K562 (cell line): ENCODE measurements at regions not wholly inside any gene's neighbourhood (a gene's known extent, or its start where the extent isn't known, plus 50 kb on each side); places are given as distances from the start of the nearest gene placed in this dataset.

Experiments
- ATAC-seq: fragments of 200-7000 bp; cut with Tn5 transposase; 3 replicates; pipeline ENCODE4 v1.9.1; 2020; ENCODE audit warnings: moderate library complexity
- BruUV-seq: library from RNA; stranded (reverse); fragments of 400-500 nt; replicated peaks from 2 replicates; lab custom pipeline; 2021; lab: Mats Ljungman, UMichigan
- CTCF ChIA-PET: fragments of 300-600 bp; formaldehyde crosslinking; extraction: SDS; loops from one replicate; lab custom pipeline; 2021; ENCODE audit warnings: low intra/inter-chr PET ratio; lab: Yijun Ruan, JAX
- POLR2A ChIA-PET: fragments of 300-600, 350-650 bp; sonication (Branson Sonifier 250); formaldehyde crosslinking; extraction: SDS; loops from one replicate; lab custom pipeline; 2021; ENCODE audit warnings: antibody characterized with exemption, inconsistent platforms; lab: Yijun Ruan, JAX
- DNase-seq, 4 experiments: peaks; one replicate each; pipeline versions ENCODE4 v3.0.0 to v3.0.0-alpha.2; 2011 to 2018; ENCODE audit warnings: low spot score in 3 of 4, mixed read lengths in 3 of 4; ENCODE audit errors: extremely low read depth in 1 of 4
- FAIRE-seq: peaks from 2 replicates; lab custom pipeline; 2011; peaks lifted over from hg19 to GRCh38; lab: Jason Lieb, UNC
- H2AFZ ChIP-seq: 2 replicates; pipeline ENCODE4 v1.6.0; 2011; ENCODE audit warnings: low read depth, low read length, control low read depth, inconsistent platforms
- H3K27ac ChIP-seq: fragments of 200-600 bp; 3 replicates; pipeline ENCODE4 v1.8.0; 2011; ENCODE audit warnings: low read depth, mild to moderate bottlenecking, control low read depth, inconsistent platforms, low read length, moderate library complexity, mixed read lengths; ENCODE audit errors: extremely low read depth
- H3K27me3 ChIP-seq, 2 experiments: fragments of 300-600 bp in 1 of 2; 2 replicates in 1 of 2; 3 replicates in 1 of 2; pipeline versions ENCODE4 v1.6.0 to v1.8.0; 2011; ENCODE audit warnings: inconsistent platforms in 2 of 2, low read length in 2 of 2, mild to moderate bottlenecking in 1 of 2, mixed read lengths in 1 of 2, moderate library complexity in 1 of 2; ENCODE audit not compliant: control insufficient read depth in 2 of 2, insufficient read depth in 2 of 2
- H3K36me3 ChIP-seq: fragments of 300-600 bp; 3 replicates; pipeline ENCODE4 v1.8.0; 2011; ENCODE audit warnings: mild to moderate bottlenecking, low read length, inconsistent platforms; ENCODE audit not compliant: control insufficient read depth, insufficient read depth
- H3K4me1 ChIP-seq, 2 experiments: fragments of 200-600 bp in 1 of 2; replicated peaks in 1 of 2; 2 replicates in 1 of 2; 3 replicates in 1 of 2; pipeline versions ENCODE4 v1.5.1 to v1.8.0; 2011; ENCODE audit warnings: inconsistent platforms in 2 of 2, low read length in 2 of 2, mild to moderate bottlenecking in 1 of 2, mixed read lengths in 1 of 2, moderate library complexity in 1 of 2; ENCODE audit not compliant: control insufficient read depth in 2 of 2, insufficient read depth in 2 of 2
- H3K4me2 ChIP-seq: 2 replicates; pipeline ENCODE4 v1.6.1; 2011; ENCODE audit warnings: low read length, control low read depth, inconsistent platforms, mixed read lengths; ENCODE audit not compliant: insufficient read depth
- H3K4me3 ChIP-seq: fragments of 200-600 bp; sonication (generic), shearing (Covaris generic); 2 replicates; pipeline ENCODE4 v1.5.1; 2016; ENCODE audit warnings: control low read depth, inconsistent platforms
- H3K79me2 ChIP-seq: fragments of 200-600 bp; 3 replicates; pipeline ENCODE4 v1.8.0; 2011; ENCODE audit warnings: low read length, inconsistent platforms; ENCODE audit not compliant: control insufficient read depth, insufficient read depth
- H3K9ac ChIP-seq, 2 experiments: 2 replicates each; pipeline versions ENCODE4 v1.6.0 to v1.6.1; 2011; ENCODE audit warnings: low read depth in 2 of 2, low read length in 2 of 2, control low read depth in 1 of 2, inconsistent platforms in 1 of 2, mild to moderate bottlenecking in 1 of 2, mixed read lengths in 1 of 2; ENCODE audit not compliant: insufficient read depth in 1 of 2
- H3K9me1 ChIP-seq: one replicate; pipeline ENCODE4 v1.6.0; 2011; ENCODE audit warnings: inconsistent platforms, mild to moderate bottlenecking, low read length, moderate library complexity; ENCODE audit not compliant: control insufficient read depth, insufficient read depth
- H3K9me3 ChIP-seq: replicated peaks from 2 replicates; pipeline ENCODE4 v1.5.1; 2011; ENCODE audit warnings: low read depth, low read length, inconsistent platforms; ENCODE audit not compliant: control insufficient read depth, insufficient read depth
- H4K20me1 ChIP-seq: replicated peaks from 2 replicates; pipeline ENCODE4 v1.6.1; 2011; ENCODE audit warnings: low read length, inconsistent platforms, mixed read lengths; ENCODE audit not compliant: control insufficient read depth, insufficient read depth
- GTF2B ChIP-seq: IDR thresholded peaks from 2 replicates; pipeline ENCODE4 v1.6.1; 2011; ENCODE audit not compliant: insufficient read length; ENCODE audit errors: extremely low read depth
- OTX1 ChIP-seq: fragments of 450-650 bp; formaldehyde crosslinking; IDR thresholded peaks from 2 replicates; pipeline ENCODE4 v1.4.0; 2022; ENCODE audit warnings: mild to moderate bottlenecking
- STAT6 ChIP-seq: sonication (generic); formaldehyde crosslinking; IDR thresholded peaks from 2 replicates; pipeline ENCODE4 v1.8.1; 2023; ENCODE audit warnings: mild to moderate bottlenecking, missing genetic modification reagents
- ZC3H8 ChIP-seq: fragments of 450-650 bp; IDR thresholded peaks from 2 replicates; pipeline ENCODE4 v1.6.1; 2017
- WGBS: fragments of 100-300 bp; shearing (Covaris generic); methylation state at CpG from one replicate; pipeline ENCODE4 v1.1.6; 2016; ENCODE audit warnings: low coverage, mixed read lengths; ENCODE audit not compliant: insufficient coverage; ENCODE audit errors: missing lambda C conversion rate; 5-methylcytosine and 5-hydroxymethylcytosine counted together
- in situ Hi-C: fragments of 300-500 bp; cut with MboI; formaldehyde crosslinking; loops from 4 replicates; pipeline ENCODE4 v1.15.0; 2018; ENCODE audit warnings: inconsistent platforms, mixed read lengths
- intact Hi-C: fragments of 100-400 bp; cut with micrococcal nuclease; formaldehyde crosslinking; loops from 2 replicates; pipeline ENCODE4 v1.14.2; 2022

- H3K27me3 ChIP-seq: peaks cover 12 to 36% of the 10 kb centered on the region in 2 experiments
- 2% methylated on average over 13 of the region's 13 CpGs for WGBS
- no TSS peak for BruUV-seq
- no peaks in the 10 kb centered on the region for H3K4me1 ChIP-seq
- POLR2A ChIA-PET: interaction anchor here (0.7 kb wide), 1 partner anchor 276 kb away, joined by 3 read pairs; no protein-coding TSS in a partner anchor
- no peaks in the 10 kb centered on the region for H4K20me1 ChIP-seq
- CTCF ChIA-PET: no interaction called here
- FAIRE-seq: no peak
- no peaks in the 10 kb centered on the region; the same call in 1 of the 2 replicates for H3K9me3 ChIP-seq
- no peak for ATAC-seq
- in situ Hi-C loops: no loop called here
- TF ChIP-seq GTF2B: no peak
- H3K9me1 ChIP-seq: no peaks in the 10 kb centered on the region
- H3K79me2 ChIP-seq: no peaks in the 10 kb centered on the region
- no peak overlapping the region for H3K4me2 ChIP-seq
- H2AFZ ChIP-seq: no peak overlapping the region
- no peak overlapping the region for H3K27ac ChIP-seq
- intact Hi-C loops: no loop called here
- H3K9ac ChIP-seq: no peak overlapping the region
- H3K4me3 ChIP-seq: no peak overlapping the region
- H3K36me3 ChIP-seq: no peaks in the 10 kb centered on the region
- no peak for DNase-seq
These were observed 75.1 kb downstream of the FOXL1 start for GRCh38 chr16:86653285-86654006.

- in situ Hi-C loops (no loop called here), intact Hi-C loops (no loop called here)
- no peak for ATAC-seq
- Histone ChIP-seq H3K27ac (no peak overlapping the region), H3K79me2 (no peaks in the 10 kb centered on the region), H2AFZ (no peak overlapping the region), H3K4me3 (no peak overlapping the region), H4K20me1 (no peaks in the 10 kb centered on the region), H3K9ac (no peak overlapping the region), H3K27me3 (peaks cover 12 to 24% of the 10 kb centered on the region in 2 experiments; a peak in 4 of 5 replicates), H3K4me2 (no peak overlapping the region), H3K4me1 (no peaks in the 10 kb centered on the region), H3K36me3 (no peaks in the 10 kb centered on the region), H3K9me1 (no peaks in the 10 kb centered on the region), H3K9me3 (no peaks in the 10 kb centered on the region; the same call in 1 of the 2 replicates)
- ChIA-PET CTCF (no interaction called here), POLR2A (interaction anchor here (0.6 kb wide), 1 partner anchor 94 kb away, joined by 3 read pairs; no protein-coding TSS in a partner anchor)
- TF ChIP-seq OTX1 (no peak), STAT6 (CRISPR knock-in tag) (no peak), ZC3H8 (no peak)
- DNase-seq: no peak
- 2% methylated on average over 5 of the region's 6 CpGs for WGBS
- FAIRE-seq: no peak
- BruUV-seq: no TSS peak
These were observed 79.6 kb downstream of the FOXL1 start for GRCh38 chr16:86657972-86658371.
